ENCODE measurements at regions not wholly inside any gene's neighbourhood (a gene's known extent, or its start where the extent isn't known, plus 50 kb on each side); places are given as distances from the start of the nearest gene placed in this dataset.

DNA sequence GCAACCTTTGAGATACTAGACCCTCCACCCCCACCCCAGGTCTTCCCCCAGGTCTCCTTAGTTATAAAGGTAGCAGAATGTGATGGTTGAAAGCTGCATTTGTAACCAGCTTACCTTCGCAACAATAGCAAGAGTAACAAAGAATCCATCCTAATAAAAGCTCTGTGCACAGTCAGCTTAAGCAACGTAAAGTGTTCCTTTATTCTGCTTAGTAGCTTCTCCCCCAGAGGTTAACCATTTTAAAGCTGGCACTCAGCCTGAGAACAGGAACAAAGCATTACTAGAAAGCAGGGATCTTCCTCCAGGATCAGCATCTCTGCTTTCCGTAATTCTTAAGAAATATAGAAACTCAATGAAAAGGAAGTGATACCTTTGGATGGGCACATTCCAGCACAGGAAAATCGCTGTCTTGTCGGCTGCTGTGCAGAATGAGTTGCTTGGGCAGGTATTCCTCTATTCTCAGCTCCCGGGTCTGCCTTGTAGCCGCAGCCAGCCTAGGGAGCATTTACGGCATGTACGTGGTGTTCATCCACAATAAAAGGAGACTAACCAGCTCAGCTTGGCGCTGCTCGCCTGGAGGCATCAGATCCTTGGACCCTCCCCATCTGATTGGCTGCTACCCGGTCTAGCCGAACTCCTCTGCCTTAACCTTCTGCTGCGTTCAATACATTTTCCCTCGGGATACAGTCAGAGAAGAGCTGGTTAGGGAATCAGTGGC is 113.0 kb upstream of the TLR3 start:
- ATAC-seq (no peak), DNase-seq (no peak)
- Histone ChIP-seq H3K9me3 (no peaks in the 10 kb centered on the region), H3K36me3 (no peaks in the 10 kb centered on the region), H3K27ac (no peak overlapping the region), H3K4me1 (no peaks in the 10 kb centered on the region), H3K27me3 (no peaks in the 10 kb centered on the region), H3K4me3 (no peak overlapping the region)
- intact Hi-C loops (cut with DNase I): no loop called here
- no peak for TF ChIP-seq CTCF (IDR thresholded peaks at IDR 0.05)

DNA sequence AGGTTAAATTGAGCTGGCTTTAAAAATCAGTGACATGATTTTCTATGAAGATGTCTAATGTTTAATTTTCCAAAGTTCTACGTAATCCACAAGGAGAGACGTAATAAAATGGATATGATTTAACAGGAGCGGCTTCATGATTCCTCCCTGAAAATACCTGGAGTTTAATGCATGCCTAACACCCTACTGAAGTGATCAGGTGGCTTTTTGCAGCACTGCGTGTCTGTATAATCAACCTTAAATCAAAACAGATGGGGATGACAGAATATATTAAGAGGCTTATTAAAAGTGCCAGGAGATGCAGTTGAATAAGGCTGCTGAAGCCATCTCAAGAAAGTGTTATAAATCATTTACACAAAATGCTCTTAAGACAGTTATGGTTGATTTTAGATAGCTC is 112.4 kb upstream of the TLR3 start:
- intact Hi-C loops (cut with DNase I): no loop called here
- Histone ChIP-seq H3K36me3 (no peaks in the 10 kb centered on the region), H3K4me3 (no peak overlapping the region), H3K9me3 (no peaks in the 10 kb centered on the region), H3K27ac (no peak overlapping the region), H3K27me3 (no peaks in the 10 kb centered on the region), H3K4me1 (no peaks in the 10 kb centered on the region)
- ATAC-seq (no peak), DNase-seq (no peak)
- no peak for TF ChIP-seq CTCF (IDR thresholded peaks at IDR 0.05)

- Histone ChIP-seq H3K4me3 (no peak overlapping the region), H3K9me3 (no peaks in the 10 kb centered on the region), H3K27me3 (no peaks in the 10 kb centered on the region), H3K27ac (no peak overlapping the region), H3K4me1 (no peaks in the 10 kb centered on the region), H3K36me3 (no peaks in the 10 kb centered on the region)
- no peak for TF ChIP-seq CTCF (IDR thresholded peaks at IDR 0.05)
- DNase-seq (no peak), ATAC-seq (no peak)
- intact Hi-C loops (cut with DNase I): no loop called here
Measured at GRCh38 chr4:185958094-185958747, 110.7 kb upstream of the TLR3 start.

GRCh38 chr4:185965426-185966384 is 103.3 kb upstream of the TLR3 start:
- no peaks in the 10 kb centered on the region for H3K9me3 ChIP-seq
- H3K27me3 ChIP-seq: no peaks in the 10 kb centered on the region
- no peak for ATAC-seq
- TF ChIP-seq CTCF (IDR thresholded peaks at IDR 0.05): no peak
- H3K27ac ChIP-seq: no peak overlapping the region
- no peak overlapping the region for H3K4me3 ChIP-seq
- no peaks in the 10 kb centered on the region for H3K36me3 ChIP-seq
- DNase-seq: no peak
- peaks cover 4% of the 10 kb centered on the region for H3K4me1 ChIP-seq
- intact Hi-C loops (cut with DNase I): no loop called here

- intact Hi-C loops (cut with DNase I): no loop called here
- no peaks in the 10 kb centered on the region for H3K9me3 ChIP-seq
- no peaks in the 10 kb centered on the region for H3K27me3 ChIP-seq
- DNase-seq: no peak
- H3K4me1 ChIP-seq: peaks cover 4% of the 10 kb centered on the region
- H3K27ac ChIP-seq: no peak overlapping the region
- no peak for ATAC-seq
- H3K36me3 ChIP-seq: no peaks in the 10 kb centered on the region
- no peak for TF ChIP-seq CTCF (IDR thresholded peaks at IDR 0.05)
- no peak overlapping the region for H3K4me3 ChIP-seq
Measured at GRCh38 chr4:185966549-185966948, 102.4 kb upstream of the TLR3 start.
